ENCODE measurements at regions not wholly inside any gene's neighbourhood (a gene's known extent, or its start where the extent isn't known, plus 50 kb on each side); places are given as distances from the start of the nearest gene placed in this dataset.

DNA sequence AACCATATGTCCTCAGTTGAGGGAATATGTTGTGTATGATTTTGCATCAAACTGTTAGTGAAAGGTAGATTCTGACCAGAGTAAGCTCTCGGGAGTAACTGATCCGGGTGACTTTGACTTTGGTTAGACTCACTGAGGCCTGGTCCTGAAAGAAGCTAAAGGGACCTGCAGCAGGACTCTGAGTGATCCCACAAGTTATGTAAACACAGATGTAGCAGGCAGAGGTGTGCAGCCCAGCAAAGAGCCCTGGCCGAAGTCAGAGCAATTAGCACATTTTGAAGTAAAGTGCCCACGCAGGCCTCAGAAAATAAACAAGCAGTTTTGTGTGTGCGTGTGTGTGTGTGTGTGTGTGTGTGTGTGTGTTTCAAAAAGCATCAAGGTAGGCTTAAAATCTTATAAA is 245.6 kb upstream of the FERD3L start:
- no peak for ATAC-seq (ENCODE audit: low FRiP score in 2 of 2)
- 43 to 51% methylated on average over 5 of the region's 5 CpGs for WGBS, 2 donors
- Histone ChIP-seq H3K36me3 (no peaks in the 10 kb centered on the region), H3K27me3 (no peaks in the 10 kb centered on the region), H3K9me3 (no peaks in the 10 kb centered on the region), H3K27ac (no peak overlapping the region), H3K4me3 (no peak overlapping the region), H3K4me1 (no peaks in the 10 kb centered on the region)
- no peak for DNase-seq
- TF ChIP-seq POLR2A (IDR thresholded peaks at IDR 0.05) (no peak), POLR2AphosphoS5 (IDR thresholded peaks at IDR 0.05) (no peak), EP300 (IDR thresholded peaks at IDR 0.05) (no peak), CTCF (IDR thresholded peaks at IDR 0.05) (no peak)

GRCh38 chr7:19381321-19381720 is 236.1 kb upstream of the FERD3L start:
- H3K9me3 ChIP-seq: no peaks in the 10 kb centered on the region
- H3K4me1 ChIP-seq: no peaks in the 10 kb centered on the region
- H3K4me3 ChIP-seq: no peak overlapping the region
- H3K36me3 ChIP-seq: no peaks in the 10 kb centered on the region
- H3K27me3 ChIP-seq: no peaks in the 10 kb centered on the region
- ATAC-seq (ENCODE audit: low FRiP score in 2 of 2): no peak
- H3K27ac ChIP-seq: no peak overlapping the region
- WGBS, 2 donors: 63 to 66% methylated on average over 1 of the region's 1 CpG
- no peak for DNase-seq
- TF ChIP-seq POLR2A (IDR thresholded peaks at IDR 0.05) (no peak), EP300 (IDR thresholded peaks at IDR 0.05) (no peak), CTCF (IDR thresholded peaks at IDR 0.05) (no peak), POLR2AphosphoS5 (IDR thresholded peaks at IDR 0.05) (no peak)

GRCh38 chr7:19378345-19378714 is 233.1 kb upstream of the FERD3L start:
- WGBS, 2 donors: 51 to 54% methylated on average over 2 of the region's 2 CpGs
- no peak for TF ChIP-seq CTCF (IDR thresholded peaks at IDR 0.05)
- TF ChIP-seq POLR2A (IDR thresholded peaks at IDR 0.05): no peak
- TF ChIP-seq EP300 (IDR thresholded peaks at IDR 0.05): no peak
- TF ChIP-seq POLR2AphosphoS5 (IDR thresholded peaks at IDR 0.05): no peak
- no peaks in the 10 kb centered on the region for H3K27me3 ChIP-seq
- ATAC-seq (ENCODE audit: low FRiP score in 2 of 2) (no peak), DNase-seq (no peak)
- no peak overlapping the region for H3K4me3 ChIP-seq
- no peaks in the 10 kb centered on the region for H3K36me3 ChIP-seq
- no peaks in the 10 kb centered on the region for H3K4me1 ChIP-seq
- no peak overlapping the region for H3K27ac ChIP-seq
- H3K9me3 ChIP-seq: no peaks in the 10 kb centered on the region

GRCh38 chr7:19377611-19378344 is 232.6 kb upstream of the FERD3L start:
- DNase-seq: no peak
- H3K27me3 ChIP-seq: no peaks in the 10 kb centered on the region
- no peaks in the 10 kb centered on the region for H3K9me3 ChIP-seq
- no peak for ATAC-seq (ENCODE audit: low FRiP score in 2 of 2)
- H3K4me1 ChIP-seq: no peaks in the 10 kb centered on the region
- no peaks in the 10 kb centered on the region for H3K36me3 ChIP-seq
- no peak overlapping the region for H3K4me3 ChIP-seq
- 66 to 78% methylated on average over 9 of the region's 9 CpGs for WGBS, 2 donors
- no peak overlapping the region for H3K27ac ChIP-seq
- TF ChIP-seq POLR2A (IDR thresholded peaks at IDR 0.05): no peak
- no peak for TF ChIP-seq POLR2AphosphoS5 (IDR thresholded peaks at IDR 0.05)
- no peak for TF ChIP-seq CTCF (IDR thresholded peaks at IDR 0.05)
- no peak for TF ChIP-seq EP300 (IDR thresholded peaks at IDR 0.05)

GRCh38 chr7:19376538-19376937 is 231.3 kb upstream of the FERD3L start:
- Histone ChIP-seq H3K36me3 (no peaks in the 10 kb centered on the region), H3K9me3 (no peaks in the 10 kb centered on the region), H3K4me3 (no peak overlapping the region), H3K27me3 (no peaks in the 10 kb centered on the region), H3K4me1 (no peaks in the 10 kb centered on the region), H3K27ac (no peak overlapping the region)
- WGBS, 2 donors: 35 to 36% methylated on average over 3 of the region's 3 CpGs
- no peak for DNase-seq
- ATAC-seq (ENCODE audit: low FRiP score in 2 of 2): no peak
- TF ChIP-seq CTCF (IDR thresholded peaks at IDR 0.05) (no peak), EP300 (IDR thresholded peaks at IDR 0.05) (no peak), POLR2A (IDR thresholded peaks at IDR 0.05) (no peak), POLR2AphosphoS5 (IDR thresholded peaks at IDR 0.05) (no peak)
